RWPE2 (cell line): ENCODE measurements at regions not wholly inside any gene's neighbourhood (a gene's known extent, or its start where the extent isn't known, plus 50 kb on each side); places are given as distances from the start of the nearest gene placed in this dataset.
A peak's percentile ranks its signal among the peaks of the same experiment; 100 is the strongest.

ENCODE experiments used
- ATAC-seq: fragments of 200-7000 bp; cut with Tn5 transposase; 3 replicates; pipeline ENCODE4 v1.9.1; 2021; ENCODE audit warnings: low read depth
- DNase-seq: peaks from one replicate; pipeline ENCODE4 v3.0.0-alpha.2; 2020; ENCODE audit warnings: low spot score
- H3K27ac ChIP-seq: fragments of 450-650 bp; 2 replicates; pipeline ENCODE4 v1.5.1; 2017; ENCODE audit warnings: mild to moderate bottlenecking; ENCODE audit not compliant: poor library complexity, severe bottlenecking
- H3K27me3 ChIP-seq: fragments of 250-450 bp; sonication (Bioruptor Pico); 2 replicates; pipeline ENCODE4 v1.5.1; 2021; ENCODE audit warnings: mild to moderate bottlenecking, moderate library complexity; ENCODE audit not compliant: insufficient read depth, poor library complexity, severe bottlenecking
- H3K36me3 ChIP-seq: fragments of 250-450 bp; sonication (Bioruptor Pico); 2 replicates; pipeline ENCODE4 v1.5.1; 2020; ENCODE audit warnings: low read depth, mild to moderate bottlenecking, moderate library complexity
- H3K4me1 ChIP-seq: fragments of 250-450 bp; sonication (Bioruptor Pico); 2 replicates; pipeline ENCODE4 v1.5.1; 2021; ENCODE audit warnings: mild to moderate bottlenecking, moderate library complexity; ENCODE audit not compliant: insufficient read depth, poor library complexity, severe bottlenecking
- H3K4me3 ChIP-seq: fragments of 250-450 bp; sonication (Bioruptor Pico); 2 replicates; pipeline ENCODE4 v1.5.1; 2021; ENCODE audit warnings: mild to moderate bottlenecking, moderate library complexity; ENCODE audit not compliant: severe bottlenecking
- H3K9me3 ChIP-seq: fragments of 250-450 bp; sonication (Bioruptor Pico); 2 replicates; pipeline ENCODE4 v1.5.1; 2021; ENCODE audit warnings: mild to moderate bottlenecking, moderate library complexity; ENCODE audit not compliant: severe bottlenecking
- TF ChIP-seq, protein P1 (sequence below): fragments of 450-650 bp; IDR thresholded peaks from one replicate; pipeline ENCODE4 v1.5.1; 2017; ENCODE audit warnings: mild to moderate bottlenecking, moderate library complexity; ENCODE audit not compliant: poor library complexity, severe bottlenecking

DNA sequence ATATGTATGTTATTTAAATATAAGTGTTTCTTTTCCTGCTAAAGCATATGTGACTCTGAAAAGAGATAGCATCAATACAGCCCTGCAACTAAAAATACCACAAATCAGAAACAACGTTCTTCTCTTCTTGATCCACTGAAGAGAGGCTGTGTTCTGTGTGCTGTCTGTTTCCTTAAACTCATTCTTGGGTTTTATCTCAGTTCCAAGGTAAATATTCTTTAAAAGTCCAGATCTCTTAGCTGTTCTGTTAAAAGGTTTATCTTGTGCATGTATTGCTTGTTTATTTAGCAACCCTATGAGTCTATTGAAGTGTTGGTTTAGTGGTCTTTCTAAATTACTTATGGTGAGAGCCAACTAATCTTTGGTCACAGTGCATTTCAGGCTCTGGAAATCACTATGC, 173.3 kb upstream of the NT5C1B start:
- Histone ChIP-seq H3K27me3 (no peaks in the 10 kb centered on the region), H3K27ac (no peak overlapping the region), H3K36me3 (no peaks in the 10 kb centered on the region), H3K4me1 (no peaks in the 10 kb centered on the region), H3K9me3 (no peaks in the 10 kb centered on the region), H3K4me3 (no peak overlapping the region)
- no peak for ATAC-seq
- TF ChIP-seq, protein P1, sequence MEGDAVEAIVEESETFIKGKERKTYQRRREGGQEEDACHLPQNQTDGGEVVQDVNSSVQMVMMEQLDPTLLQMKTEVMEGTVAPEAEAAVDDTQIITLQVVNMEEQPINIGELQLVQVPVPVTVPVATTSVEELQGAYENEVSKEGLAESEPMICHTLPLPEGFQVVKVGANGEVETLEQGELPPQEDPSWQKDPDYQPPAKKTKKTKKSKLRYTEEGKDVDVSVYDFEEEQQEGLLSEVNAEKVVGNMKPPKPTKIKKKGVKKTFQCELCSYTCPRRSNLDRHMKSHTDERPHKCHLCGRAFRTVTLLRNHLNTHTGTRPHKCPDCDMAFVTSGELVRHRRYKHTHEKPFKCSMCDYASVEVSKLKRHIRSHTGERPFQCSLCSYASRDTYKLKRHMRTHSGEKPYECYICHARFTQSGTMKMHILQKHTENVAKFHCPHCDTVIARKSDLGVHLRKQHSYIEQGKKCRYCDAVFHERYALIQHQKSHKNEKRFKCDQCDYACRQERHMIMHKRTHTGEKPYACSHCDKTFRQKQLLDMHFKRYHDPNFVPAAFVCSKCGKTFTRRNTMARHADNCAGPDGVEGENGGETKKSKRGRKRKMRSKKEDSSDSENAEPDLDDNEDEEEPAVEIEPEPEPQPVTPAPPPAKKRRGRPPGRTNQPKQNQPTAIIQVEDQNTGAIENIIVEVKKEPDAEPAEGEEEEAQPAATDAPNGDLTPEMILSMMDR = no peak
- DNase-seq = no peak

DNA sequence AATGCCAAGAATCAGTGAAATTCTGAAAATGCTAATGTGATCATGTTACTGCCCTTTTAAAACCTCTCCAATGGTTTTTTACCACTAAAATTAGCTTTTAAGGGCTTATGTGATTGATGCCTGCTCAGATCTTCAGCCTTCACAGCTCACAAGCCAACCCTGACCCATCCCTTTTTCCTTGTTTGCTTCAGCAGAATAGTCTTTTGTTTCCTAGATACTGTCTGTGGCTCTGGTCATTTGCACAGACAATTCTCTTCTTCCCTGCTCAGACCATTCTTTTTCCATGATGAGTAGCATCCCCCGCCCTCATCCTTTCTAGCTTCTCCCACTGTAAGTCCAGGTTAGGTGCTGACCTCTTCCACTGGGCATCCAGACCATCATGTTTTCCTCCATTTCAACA, 164.9 kb upstream of the NT5C1B start:
- H3K27me3 ChIP-seq = peaks cover 3% of the 10 kb centered on the region
- no peaks in the 10 kb centered on the region for H3K9me3 ChIP-seq
- TF ChIP-seq, protein P1 = no peak
- H3K4me1 ChIP-seq = peaks cover 2% of the 10 kb centered on the region
- H3K27ac ChIP-seq = no peak overlapping the region
- H3K4me3 ChIP-seq = no peak overlapping the region
- H3K36me3 ChIP-seq = 0 out of 2 replicates have a peak, but pooled peaks cover 3% of the 10 kb centered on the region
- no peak for ATAC-seq
- no peak for DNase-seq

DNA sequence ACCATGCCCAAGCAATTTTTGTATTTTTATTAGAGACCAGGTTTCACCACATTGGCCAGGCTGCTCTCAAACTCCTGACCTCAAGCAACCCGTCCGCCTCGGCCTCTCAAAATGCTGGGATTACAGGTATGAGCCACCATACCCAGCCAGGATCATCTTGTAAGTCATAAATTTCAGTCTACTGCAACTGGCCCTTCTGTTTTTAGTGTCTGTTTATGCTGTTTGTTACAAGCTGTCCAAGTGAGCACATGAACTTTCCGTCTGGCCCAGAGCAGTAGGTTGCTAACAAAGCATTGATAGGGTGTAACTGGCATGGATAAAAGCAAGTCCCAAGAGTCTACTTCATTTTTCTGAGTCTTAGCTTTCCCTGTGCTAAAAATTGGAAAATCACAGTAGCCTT, 164.4 kb upstream of the NT5C1B start:
- no peak overlapping the region for H3K27ac ChIP-seq
- TF ChIP-seq, protein P1 = no peak
- H3K36me3 ChIP-seq = 0 out of 2 replicates have a peak, but pooled peaks cover 3% of the 10 kb centered on the region
- DNase-seq (no peak), ATAC-seq (no peak)
- peaks cover 3% of the 10 kb centered on the region for H3K27me3 ChIP-seq
- H3K9me3 ChIP-seq = no peaks in the 10 kb centered on the region
- H3K4me1 ChIP-seq = peaks cover 2% of the 10 kb centered on the region
- H3K4me3 ChIP-seq = no peak overlapping the region

DNA sequence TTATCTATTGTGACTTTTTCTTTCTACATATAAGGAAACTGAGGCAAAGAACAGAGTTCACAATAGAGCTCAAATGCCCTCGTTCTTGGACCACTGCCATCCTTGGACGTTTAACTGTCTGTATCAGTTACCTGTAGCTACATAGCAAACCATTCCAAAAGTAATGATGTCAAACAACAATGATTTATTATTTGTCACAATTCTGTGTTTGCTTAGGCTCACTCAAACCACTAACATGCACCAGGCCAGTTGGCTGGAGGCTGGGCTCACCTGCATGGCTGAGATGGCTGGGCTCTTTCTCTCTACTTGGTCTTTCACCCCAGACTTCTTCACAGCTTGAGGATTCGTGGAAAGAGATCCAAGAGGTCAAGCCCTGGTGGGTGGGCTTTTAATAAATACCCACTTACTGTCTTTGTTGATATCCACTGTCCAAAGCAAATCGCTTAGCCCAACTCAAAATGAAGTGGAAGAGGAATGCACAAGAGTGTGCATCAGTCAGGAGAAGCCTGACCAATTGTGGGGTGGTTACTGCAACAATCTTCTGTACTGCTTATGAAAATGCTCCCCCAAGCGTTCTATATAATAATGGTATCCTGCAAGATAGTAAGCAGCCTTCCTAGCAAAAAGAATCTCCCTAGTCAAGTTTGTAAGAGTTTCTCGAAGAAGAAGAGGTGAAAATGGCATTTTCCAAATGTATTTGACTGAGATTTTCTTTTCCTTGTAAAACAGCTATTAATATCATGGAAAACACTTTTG, 163.5 kb upstream of the NT5C1B start:
- TF ChIP-seq, protein P1 = peak; percentile 41
- H3K4me3 ChIP-seq = no peak overlapping the region
- peaks cover 3% of the 10 kb centered on the region for H3K27me3 ChIP-seq
- 0 out of 2 replicates have a peak, but pooled peaks cover 3% of the 10 kb centered on the region for H3K36me3 ChIP-seq
- no peak overlapping the region for H3K27ac ChIP-seq
- H3K9me3 ChIP-seq = no peaks in the 10 kb centered on the region
- peaks cover 2% of the 10 kb centered on the region for H3K4me1 ChIP-seq
- ATAC-seq = peak; percentile 52; the same call in 2 of the 3 replicates
- DNase-seq = no peak

DNA sequence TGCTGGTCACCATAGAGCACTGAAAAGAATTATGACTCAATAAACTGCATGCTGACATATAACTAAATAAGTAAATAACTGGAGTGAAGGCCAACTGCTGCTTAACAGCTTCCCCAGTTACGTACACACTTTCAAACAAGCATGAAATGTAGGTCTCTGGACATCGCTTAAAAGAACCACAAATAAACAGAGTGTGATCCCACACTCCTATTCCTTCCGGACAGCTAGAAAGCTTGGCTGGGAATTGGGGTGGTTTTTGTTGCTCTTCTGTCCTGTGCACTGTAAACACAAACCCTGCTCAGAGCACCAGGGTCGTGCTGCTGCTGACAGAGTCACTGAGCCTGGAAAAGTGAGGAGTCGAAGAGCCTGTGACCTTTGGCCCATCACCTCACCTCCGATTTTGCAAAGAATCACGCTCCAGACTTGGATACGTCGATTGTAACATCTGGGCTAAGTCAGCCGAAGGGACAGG, 162.7 kb upstream of the NT5C1B start:
- TF ChIP-seq, protein P1 = no peak
- 0 out of 2 replicates have a peak, but pooled peaks cover 3% of the 10 kb centered on the region for H3K36me3 ChIP-seq
- peaks cover 2% of the 10 kb centered on the region for H3K4me1 ChIP-seq
- no peak for DNase-seq
- H3K9me3 ChIP-seq = no peaks in the 10 kb centered on the region
- H3K27ac ChIP-seq = no peak overlapping the region
- peaks cover 3% of the 10 kb centered on the region for H3K27me3 ChIP-seq
- ATAC-seq = no peak
- H3K4me3 ChIP-seq = no peak overlapping the region
